ENCODE measurements at regions not wholly inside any gene's neighbourhood (a gene's known extent, or its start where the extent isn't known, plus 50 kb on each side); places are given as distances from the start of the nearest gene placed in this dataset.

- Histone ChIP-seq H3K4me2 (ENCODE audit: control insufficient read depth, extremely low read depth, insufficient read depth, low read depth, low read length) (no peak overlapping the region), H4K20me1 (ENCODE audit: control insufficient read depth, extremely low read depth, insufficient read depth, low read length) (no peaks in the 10 kb centered on the region), H3K9ac (ENCODE audit: control insufficient read depth, extremely low read depth, insufficient read depth, low read length) (no peak overlapping the region), H3K4me3 (ENCODE audit: control insufficient read depth in 2 of 3, extremely low read depth in 1 of 3, insufficient read depth in 2 of 3, low read depth in 1 of 3, low read length in 3 of 3) (no peak overlapping the region), H3K4me1 (ENCODE audit: control insufficient read depth, extremely low read depth, insufficient read depth, low read length) (no peaks in the 10 kb centered on the region), H3K27ac (ENCODE audit: control insufficient read depth, insufficient read depth, low read length) (no peak overlapping the region), H3K79me2 (ENCODE audit: control insufficient read depth, insufficient read depth, low read length) (no peaks in the 10 kb centered on the region), H3K27me3 (ENCODE audit: control insufficient read depth, extremely low read depth, insufficient read depth, low read length) (peaks cover 14% of the 10 kb centered on the region), H3K36me3 (ENCODE audit: control insufficient read depth in 2 of 2, extremely low read depth in 1 of 2, insufficient read depth in 2 of 2, low read length in 2 of 2) (no peaks in the 10 kb centered on the region), H2AFZ (ENCODE audit: control insufficient read depth, low read length) (no peak overlapping the region), H3K9me3 (ENCODE audit: control insufficient read depth, low read depth, low read length) (no peaks in the 10 kb centered on the region), H3K9me1 (ENCODE audit: control insufficient read depth, extremely low read depth, insufficient read depth, low read length) (no peaks in the 10 kb centered on the region)
- DNase-seq (ENCODE audit: low read depth, low spot score), result no peak
- no peak for TF ChIP-seq EZH2 (IDR thresholded peaks at IDR 0.05; ENCODE audit: low read length)
- TF ChIP-seq, protein P1, sequence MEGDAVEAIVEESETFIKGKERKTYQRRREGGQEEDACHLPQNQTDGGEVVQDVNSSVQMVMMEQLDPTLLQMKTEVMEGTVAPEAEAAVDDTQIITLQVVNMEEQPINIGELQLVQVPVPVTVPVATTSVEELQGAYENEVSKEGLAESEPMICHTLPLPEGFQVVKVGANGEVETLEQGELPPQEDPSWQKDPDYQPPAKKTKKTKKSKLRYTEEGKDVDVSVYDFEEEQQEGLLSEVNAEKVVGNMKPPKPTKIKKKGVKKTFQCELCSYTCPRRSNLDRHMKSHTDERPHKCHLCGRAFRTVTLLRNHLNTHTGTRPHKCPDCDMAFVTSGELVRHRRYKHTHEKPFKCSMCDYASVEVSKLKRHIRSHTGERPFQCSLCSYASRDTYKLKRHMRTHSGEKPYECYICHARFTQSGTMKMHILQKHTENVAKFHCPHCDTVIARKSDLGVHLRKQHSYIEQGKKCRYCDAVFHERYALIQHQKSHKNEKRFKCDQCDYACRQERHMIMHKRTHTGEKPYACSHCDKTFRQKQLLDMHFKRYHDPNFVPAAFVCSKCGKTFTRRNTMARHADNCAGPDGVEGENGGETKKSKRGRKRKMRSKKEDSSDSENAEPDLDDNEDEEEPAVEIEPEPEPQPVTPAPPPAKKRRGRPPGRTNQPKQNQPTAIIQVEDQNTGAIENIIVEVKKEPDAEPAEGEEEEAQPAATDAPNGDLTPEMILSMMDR (optimal IDR thresholded peaks at IDR 0.05 in 1 of 3, IDR thresholded peaks at IDR 0.05 in 1 of 3, conservative IDR thresholded peaks at IDR 0.05 in 1 of 3; ENCODE audit: extremely low read depth in 1 of 3, insufficient read depth in 2 of 3, low read length in 3 of 3), result no peak
- dilution Hi-C loops (cut with MboI; ENCODE audit: extremely low pct_ligation_motif_present, low sequenced_read_pairs), result no loop called here
- FAIRE-seq, result no peak
Measured at GRCh38 chr1:60896701-60897363, 185.5 kb upstream of the NFIA start.

DNA sequence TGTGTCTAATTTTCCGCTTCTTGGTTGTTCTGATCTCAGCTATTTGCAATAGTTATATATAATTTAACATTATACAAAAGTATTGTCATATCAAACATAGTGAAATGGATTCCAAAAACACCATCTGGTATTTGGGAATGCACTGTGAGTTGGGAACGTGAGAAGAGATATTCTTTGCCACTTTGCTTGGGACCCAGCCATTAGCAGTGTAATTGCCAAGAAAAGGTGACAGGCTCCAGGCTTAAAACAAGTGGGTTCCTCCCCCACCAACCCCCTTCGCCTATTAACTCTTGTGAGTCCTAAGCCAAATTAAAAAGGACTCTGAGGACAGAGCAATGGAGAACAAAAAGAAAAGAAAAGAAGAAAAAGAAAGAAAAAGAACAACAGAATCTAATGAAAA is 186.7 kb upstream of the NFIA start:
- FAIRE-seq, result no peak
- H3K27ac ChIP-seq (ENCODE audit: control insufficient read depth, insufficient read depth, low read length), result no peak overlapping the region
- dilution Hi-C loops (cut with MboI; ENCODE audit: extremely low pct_ligation_motif_present, low sequenced_read_pairs), result no loop called here

More for the DNA sequence above, 186.7 kb upstream of the NFIA start:
- H3K4me1 ChIP-seq (ENCODE audit: control insufficient read depth, extremely low read depth, insufficient read depth, low read length), result no peaks in the 10 kb centered on the region
- H2AFZ ChIP-seq (ENCODE audit: control insufficient read depth, low read length), result no peak overlapping the region
- H3K9me3 ChIP-seq (ENCODE audit: control insufficient read depth, low read depth, low read length), result no peaks in the 10 kb centered on the region
- no peak overlapping the region for H3K9ac ChIP-seq (ENCODE audit: control insufficient read depth, extremely low read depth, insufficient read depth, low read length)
- peaks cover 14% of the 10 kb centered on the region for H3K27me3 ChIP-seq (ENCODE audit: control insufficient read depth, extremely low read depth, insufficient read depth, low read length)
- H3K4me2 ChIP-seq (ENCODE audit: control insufficient read depth, extremely low read depth, insufficient read depth, low read depth, low read length), result no peak overlapping the region
- no peak overlapping the region for H3K4me3 ChIP-seq (ENCODE audit: control insufficient read depth in 2 of 3, extremely low read depth in 1 of 3, insufficient read depth in 2 of 3, low read depth in 1 of 3, low read length in 3 of 3)
- no peaks in the 10 kb centered on the region for H3K79me2 ChIP-seq (ENCODE audit: control insufficient read depth, insufficient read depth, low read length)
- no peak for TF ChIP-seq EZH2 (IDR thresholded peaks at IDR 0.05; ENCODE audit: low read length)
- TF ChIP-seq, protein P1 (optimal IDR thresholded peaks at IDR 0.05 in 1 of 3, IDR thresholded peaks at IDR 0.05 in 1 of 3, conservative IDR thresholded peaks at IDR 0.05 in 1 of 3; ENCODE audit: extremely low read depth in 1 of 3, insufficient read depth in 2 of 3, low read length in 3 of 3), result no peak
- no peaks in the 10 kb centered on the region for H3K36me3 ChIP-seq (ENCODE audit: control insufficient read depth in 2 of 2, extremely low read depth in 1 of 2, insufficient read depth in 2 of 2, low read length in 2 of 2)
- H4K20me1 ChIP-seq (ENCODE audit: control insufficient read depth, extremely low read depth, insufficient read depth, low read length), result no peaks in the 10 kb centered on the region
- DNase-seq (ENCODE audit: low read depth, low spot score), result no peak
- no peaks in the 10 kb centered on the region for H3K9me1 ChIP-seq (ENCODE audit: control insufficient read depth, extremely low read depth, insufficient read depth, low read length)

Measured in keratinocyte (primary cell).